GM23338 (cell line): ENCODE measurements at regions not wholly inside any gene's neighbourhood (a gene's known extent, or its start where the extent isn't known, plus 50 kb on each side); places are given as distances from the start of the nearest gene placed in this dataset.
A peak's percentile ranks its signal among the peaks of the same experiment; 100 is the strongest.

ENCODE experiments used
- ATAC-seq: fragments of 200-7000 bp; cut with Tn5 transposase; 3 replicates; pipeline ENCODE4 v1.9.1; 2020
- DNase-seq: peaks from one replicate; pipeline ENCODE4 v3.0.0-alpha.2; 2015; ENCODE audit warnings: low spot score
- H2AFZ ChIP-seq: fragments of 200-600 bp; sonication (generic); 2 replicates; pipeline ENCODE4 v1.8.0; 2016; ENCODE audit warnings: antibody characterized with exemption, mild to moderate bottlenecking, moderate library complexity
- H3F3A ChIP-seq: fragments of 200-600 bp; sonication (generic); replicated peaks from 2 replicates; pipeline ENCODE4 v1.8.0; 2017; ENCODE audit warnings: antibody characterized with exemption, mixed run types, low read depth
- H3K27ac ChIP-seq: fragments of 200-600 bp; sonication (generic); 2 replicates; pipeline ENCODE4 v1.6.1; 2016; ENCODE audit warnings: low read depth
- H3K27me3 ChIP-seq: fragments of 200-600 bp; sonication (generic); 2 replicates; pipeline ENCODE4 v1.8.0; 2016; ENCODE audit warnings: mild to moderate bottlenecking, mixed run types, moderate library complexity; ENCODE audit not compliant: insufficient read depth
- H3K36me3 ChIP-seq: fragments of 200-600 bp; sonication (generic); 2 replicates; pipeline ENCODE4 v1.8.0; 2016; ENCODE audit warnings: mild to moderate bottlenecking; ENCODE audit not compliant: insufficient read depth
- H3K4me1 ChIP-seq: fragments of 200-600 bp; sonication (generic); 2 replicates; pipeline ENCODE4 v1.8.0; 2016; ENCODE audit warnings: mild to moderate bottlenecking, moderate library complexity; ENCODE audit not compliant: insufficient read depth
- H3K4me2 ChIP-seq: fragments of 200-600 bp; sonication (generic); 2 replicates; pipeline ENCODE4 v1.7.1; 2017; ENCODE audit warnings: mixed run types
- H3K4me3 ChIP-seq: fragments of 200-600 bp; sonication (generic); 2 replicates; pipeline ENCODE4 v1.6.1; 2016; ENCODE audit warnings: mixed run types
- H3K79me2 ChIP-seq: fragments of 200-600 bp; sonication (generic); replicated peaks from 2 replicates; pipeline ENCODE4 v1.8.0; 2017; ENCODE audit warnings: mild to moderate bottlenecking; ENCODE audit not compliant: insufficient read depth
- H3K9me2 ChIP-seq: fragments of 200-600 bp; sonication (generic); 2 replicates; pipeline ENCODE4 v1.8.0; 2017; ENCODE audit not compliant: insufficient read depth
- H4K20me1 ChIP-seq: fragments of 200-600 bp; sonication (generic); replicated peaks from 2 replicates; pipeline ENCODE4 v1.8.0; 2017; ENCODE audit warnings: mild to moderate bottlenecking; ENCODE audit not compliant: insufficient read depth
- H3K27ac Mint-ChIP-seq: 2 replicates; pipeline ENCODE4 v1.8.0; 2020; ENCODE audit warnings: inconsistent platforms, mild to moderate bottlenecking, moderate library complexity, mixed read lengths
- H3K27me3 Mint-ChIP-seq: 3 replicates; pipeline ENCODE4 v1.8.0; 2022; ENCODE audit warnings: low read depth, mild to moderate bottlenecking, moderate library complexity, mixed read lengths, inconsistent platforms; ENCODE audit not compliant: insufficient read depth, poor library complexity
- H3K36me3 Mint-ChIP-seq: 3 replicates; pipeline ENCODE4 v1.8.0; 2021; ENCODE audit warnings: low read depth, mild to moderate bottlenecking, inconsistent platforms, moderate library complexity, mixed read lengths
- H3K4me1 Mint-ChIP-seq: 3 replicates; pipeline ENCODE4 v1.8.0; 2020; ENCODE audit warnings: mild to moderate bottlenecking, inconsistent platforms, mixed read lengths
- H3K4me3 Mint-ChIP-seq: 3 replicates; pipeline ENCODE4 v1.8.0; 2021; ENCODE audit warnings: moderate library complexity, mild to moderate bottlenecking, inconsistent platforms, mixed read lengths
- H3K9me3 Mint-ChIP-seq: 3 replicates; pipeline ENCODE4 v1.8.0; 2020; ENCODE audit warnings: moderate library complexity, mild to moderate bottlenecking, inconsistent platforms, mixed read lengths
- EZH2 ChIP-seq: fragments of 200-600 bp; sonication (generic); IDR thresholded peaks from one replicate; pipeline ENCODE4 v1.8.0; 2017; ENCODE audit warnings: antibody characterized with exemption, mild to moderate bottlenecking, low read depth; ENCODE audit not compliant: unreplicated experiment
- EZH2phosphoT487 ChIP-seq: fragments of 200-600 bp; sonication (generic); IDR thresholded peaks from one replicate; pipeline ENCODE4 v1.8.1; 2018; ENCODE audit warnings: antibody characterized with exemption; ENCODE audit not compliant: unreplicated experiment
- NANOG ChIP-seq: IDR thresholded peaks from 2 replicates; pipeline ENCODE4 v1.6.1; 2016; ENCODE audit warnings: antibody characterized with exemption, borderline replicate concordance
- POLR2AphosphoS5 ChIP-seq: IDR thresholded peaks from 2 replicates; pipeline ENCODE4 v1.6.1; 2016; ENCODE audit warnings: antibody characterized with exemption, low read depth
- REST ChIP-seq: IDR thresholded peaks from one replicate; pipeline ENCODE4 v1.6.1; 2018; ENCODE audit warnings: antibody characterized with exemption; ENCODE audit not compliant: unreplicated experiment
- STAT1 ChIP-seq: IDR thresholded peaks from one replicate; pipeline ENCODE4 v1.6.1; 2016; ENCODE audit warnings: antibody characterized with exemption; ENCODE audit not compliant: unreplicated experiment
- ZNF114 ChIP-seq: fragments of 250-450 bp; sonication (Bioruptor Pico); IDR thresholded peaks from 2 replicates; pipeline ENCODE4 v1.5.0; 2020; ENCODE audit warnings: mild to moderate bottlenecking, moderate library complexity
- ZNF331 ChIP-seq: fragments of 250-450 bp; sonication (Bioruptor Pico); IDR thresholded peaks from 2 replicates; pipeline ENCODE4 v1.5.0; 2020; ENCODE audit warnings: low read depth, mild to moderate bottlenecking, moderate library complexity
- TF ChIP-seq, protein P1 (sequence below): fragments of 250-450 bp; sonication (Bioruptor Pico); IDR thresholded peaks from 2 replicates; pipeline ENCODE4 v1.5.0; 2020; ENCODE audit warnings: mild to moderate bottlenecking, moderate library complexity
- TF ChIP-seq, protein P2 (sequence below), 2 experiments: fragments of 200-600 bp in 1 of 2; sonication (generic) in 1 of 2; conservative IDR thresholded peaks; 2 replicates each; pipeline versions ENCODE4 v1.5.1 to v1.6.1; 2016 to 2017; ENCODE audit warnings: antibody characterized with exemption in 2 of 2, low read depth in 2 of 2, mild to moderate bottlenecking in 2 of 2, moderate library complexity in 1 of 2

DNA sequence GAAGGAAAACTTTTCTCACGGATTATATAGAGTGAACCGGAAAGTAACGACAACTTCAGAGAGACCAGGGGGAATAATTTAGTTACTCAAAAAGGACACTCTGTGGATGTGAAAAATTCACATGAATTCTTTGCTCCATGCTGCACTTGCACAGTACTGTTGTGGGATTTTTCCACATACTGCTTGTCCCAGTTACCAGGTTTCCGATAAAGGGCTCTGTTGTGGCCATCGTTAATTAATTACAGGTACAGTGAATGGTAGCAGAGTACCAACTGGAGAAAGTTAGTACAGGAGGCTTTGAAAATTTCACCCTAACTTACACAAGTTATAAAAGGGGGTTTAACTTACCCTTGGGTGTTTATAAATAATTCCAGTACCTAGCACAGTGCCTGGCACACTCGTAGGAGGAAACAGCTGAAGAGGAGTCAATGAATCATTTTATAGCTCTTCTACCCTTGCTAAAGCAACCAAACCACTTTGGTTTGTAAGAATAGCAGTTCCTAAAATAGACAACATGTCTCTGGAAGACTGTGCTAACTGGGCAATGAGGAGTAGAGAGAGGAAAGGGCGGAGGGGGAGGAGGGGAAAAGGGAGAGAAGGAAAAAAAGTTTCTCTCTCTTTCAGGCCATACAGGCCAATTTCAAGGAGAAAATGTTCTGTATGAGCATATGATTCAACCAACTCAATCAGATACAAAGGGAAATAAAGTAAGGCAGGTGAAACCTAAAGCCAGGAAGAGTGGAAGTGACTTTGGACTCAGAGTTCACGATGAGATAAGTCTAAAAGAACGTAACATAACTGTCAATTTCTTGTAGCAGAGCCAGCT, 98.3 kb upstream of the MAGI3 start:
- Mint-ChIP-seq H3K9me3 (no peaks in the 10 kb centered on the region), H3K27me3 (peaks cover 3% of the 10 kb centered on the region), H3K36me3 (no peaks in the 10 kb centered on the region), H3K27ac (no peak overlapping the region), H3K4me1 (peaks cover 3% of the 10 kb centered on the region; the same call in 1 of the 3 replicates), H3K4me3 (no peak overlapping the region)
- 0 out of 2 replicates have a peak, but pooled peaks cover 3% of the 10 kb centered on the region for H3K9me2 ChIP-seq
- H3K27ac ChIP-seq, result no peak overlapping the region
- H3F3A ChIP-seq, result no peaks in the 10 kb centered on the region
- no peaks in the 10 kb centered on the region for H3K36me3 ChIP-seq
- no peak for DNase-seq
- peak overlapping the region; percentile 89 for H2AFZ ChIP-seq
- H3K4me2 ChIP-seq, result no peak overlapping the region
- TF ChIP-seq, protein P1, sequence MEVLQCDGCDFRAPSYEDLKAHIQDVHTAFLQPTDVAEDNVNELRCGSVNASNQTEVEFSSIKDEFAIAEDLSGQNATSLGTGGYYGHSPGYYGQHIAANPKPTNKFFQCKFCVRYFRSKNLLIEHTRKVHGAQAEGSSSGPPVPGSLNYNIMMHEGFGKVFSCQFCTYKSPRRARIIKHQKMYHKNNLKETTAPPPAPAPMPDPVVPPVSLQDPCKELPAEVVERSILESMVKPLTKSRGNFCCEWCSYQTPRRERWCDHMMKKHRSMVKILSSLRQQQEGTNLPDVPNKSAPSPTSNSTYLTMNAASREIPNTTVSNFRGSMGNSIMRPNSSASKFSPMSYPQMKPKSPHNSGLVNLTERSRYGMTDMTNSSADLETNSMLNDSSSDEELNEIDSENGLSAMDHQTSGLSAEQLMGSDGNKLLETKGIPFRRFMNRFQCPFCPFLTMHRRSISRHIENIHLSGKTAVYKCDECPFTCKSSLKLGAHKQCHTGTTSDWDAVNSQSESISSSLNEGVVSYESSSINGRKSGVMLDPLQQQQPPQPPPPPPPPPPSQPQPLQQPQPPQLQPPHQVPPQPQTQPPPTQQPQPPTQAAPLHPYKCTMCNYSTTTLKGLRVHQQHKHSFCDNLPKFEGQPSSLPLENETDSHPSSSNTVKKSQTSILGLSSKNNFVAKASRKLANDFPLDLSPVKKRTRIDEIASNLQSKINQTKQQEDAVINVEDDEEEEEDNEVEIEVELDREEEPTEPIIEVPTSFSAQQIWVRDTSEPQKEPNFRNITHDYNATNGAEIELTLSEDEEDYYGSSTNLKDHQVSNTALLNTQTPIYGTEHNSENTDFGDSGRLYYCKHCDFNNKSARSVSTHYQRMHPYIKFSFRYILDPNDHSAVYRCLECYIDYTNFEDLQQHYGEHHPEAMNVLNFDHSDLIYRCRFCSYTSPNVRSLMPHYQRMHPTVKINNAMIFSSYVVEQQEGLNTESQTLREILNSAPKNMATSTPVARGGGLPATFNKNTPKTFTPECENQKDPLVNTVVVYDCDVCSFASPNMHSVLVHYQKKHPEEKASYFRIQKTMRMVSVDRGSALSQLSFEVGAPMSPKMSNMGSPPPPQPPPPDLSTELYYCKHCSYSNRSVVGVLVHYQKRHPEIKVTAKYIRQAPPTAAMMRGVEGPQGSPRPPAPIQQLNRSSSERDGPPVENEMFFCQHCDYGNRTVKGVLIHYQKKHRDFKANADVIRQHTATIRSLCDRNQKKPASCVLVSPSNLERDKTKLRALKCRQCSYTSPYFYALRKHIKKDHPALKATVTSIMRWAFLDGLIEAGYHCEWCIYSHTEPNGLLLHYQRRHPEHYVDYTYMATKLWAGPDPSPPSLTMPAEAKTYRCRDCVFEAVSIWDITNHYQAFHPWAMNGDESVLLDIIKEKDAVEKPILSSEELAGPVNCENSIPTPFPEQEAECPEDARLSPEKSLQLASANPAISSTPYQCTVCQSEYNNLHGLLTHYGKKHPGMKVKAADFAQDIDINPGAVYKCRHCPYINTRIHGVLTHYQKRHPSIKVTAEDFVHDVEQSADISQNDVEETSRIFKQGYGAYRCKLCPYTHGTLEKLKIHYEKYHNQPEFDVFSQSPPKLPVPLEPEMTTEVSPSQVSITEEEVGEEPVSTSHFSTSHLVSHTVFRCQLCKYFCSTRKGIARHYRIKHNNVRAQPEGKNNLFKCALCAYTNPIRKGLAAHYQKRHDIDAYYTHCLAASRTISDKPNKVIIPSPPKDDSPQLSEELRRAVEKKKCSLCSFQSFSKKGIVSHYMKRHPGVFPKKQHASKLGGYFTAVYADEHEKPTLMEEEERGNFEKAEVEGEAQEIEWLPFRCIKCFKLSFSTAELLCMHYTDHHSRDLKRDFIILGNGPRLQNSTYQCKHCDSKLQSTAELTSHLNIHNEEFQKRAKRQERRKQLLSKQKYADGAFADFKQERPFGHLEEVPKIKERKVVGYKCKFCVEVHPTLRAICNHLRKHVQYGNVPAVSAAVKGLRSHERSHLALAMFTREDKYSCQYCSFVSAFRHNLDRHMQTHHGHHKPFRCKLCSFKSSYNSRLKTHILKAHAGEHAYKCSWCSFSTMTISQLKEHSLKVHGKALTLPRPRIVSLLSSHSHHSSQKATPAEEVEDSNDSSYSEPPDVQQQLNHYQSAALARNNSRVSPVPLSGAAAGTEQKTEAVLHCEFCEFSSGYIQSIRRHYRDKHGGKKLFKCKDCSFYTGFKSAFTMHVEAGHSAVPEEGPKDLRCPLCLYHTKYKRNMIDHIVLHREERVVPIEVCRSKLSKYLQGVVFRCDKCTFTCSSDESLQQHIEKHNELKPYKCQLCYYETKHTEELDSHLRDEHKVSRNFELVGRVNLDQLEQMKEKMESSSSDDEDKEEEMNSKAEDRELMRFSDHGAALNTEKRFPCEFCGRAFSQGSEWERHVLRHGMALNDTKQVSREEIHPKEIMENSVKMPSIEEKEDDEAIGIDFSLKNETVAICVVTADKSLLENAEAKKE (CRISPR knock-in tag), result no peak
- no peak for TF ChIP-seq REST
- no peak for TF ChIP-seq ZNF114 (CRISPR knock-in tag)
- TF ChIP-seq EZH2phosphoT487, result no peak
- no peak for TF ChIP-seq STAT1
- TF ChIP-seq NANOG, result no peak
- TF ChIP-seq ZNF331 (CRISPR knock-in tag), result no peak
- no peak for TF ChIP-seq EZH2
- TF ChIP-seq, protein P2, sequence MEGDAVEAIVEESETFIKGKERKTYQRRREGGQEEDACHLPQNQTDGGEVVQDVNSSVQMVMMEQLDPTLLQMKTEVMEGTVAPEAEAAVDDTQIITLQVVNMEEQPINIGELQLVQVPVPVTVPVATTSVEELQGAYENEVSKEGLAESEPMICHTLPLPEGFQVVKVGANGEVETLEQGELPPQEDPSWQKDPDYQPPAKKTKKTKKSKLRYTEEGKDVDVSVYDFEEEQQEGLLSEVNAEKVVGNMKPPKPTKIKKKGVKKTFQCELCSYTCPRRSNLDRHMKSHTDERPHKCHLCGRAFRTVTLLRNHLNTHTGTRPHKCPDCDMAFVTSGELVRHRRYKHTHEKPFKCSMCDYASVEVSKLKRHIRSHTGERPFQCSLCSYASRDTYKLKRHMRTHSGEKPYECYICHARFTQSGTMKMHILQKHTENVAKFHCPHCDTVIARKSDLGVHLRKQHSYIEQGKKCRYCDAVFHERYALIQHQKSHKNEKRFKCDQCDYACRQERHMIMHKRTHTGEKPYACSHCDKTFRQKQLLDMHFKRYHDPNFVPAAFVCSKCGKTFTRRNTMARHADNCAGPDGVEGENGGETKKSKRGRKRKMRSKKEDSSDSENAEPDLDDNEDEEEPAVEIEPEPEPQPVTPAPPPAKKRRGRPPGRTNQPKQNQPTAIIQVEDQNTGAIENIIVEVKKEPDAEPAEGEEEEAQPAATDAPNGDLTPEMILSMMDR (conservative IDR thresholded peaks at IDR 0.05; ENCODE audit: low read depth in 2 of 2), result no peak
- TF ChIP-seq POLR2AphosphoS5, result no peak
- no peak overlapping the region for H3K4me3 ChIP-seq
- H4K20me1 ChIP-seq, result no peaks in the 10 kb centered on the region
- no peaks in the 10 kb centered on the region for H3K27me3 ChIP-seq
- H3K4me1 ChIP-seq, result no peaks in the 10 kb centered on the region
- no peaks in the 10 kb centered on the region for H3K79me2 ChIP-seq
- ATAC-seq, result no peak
